HUES64 (cell line): ENCODE measurements at regions not wholly inside any gene's neighbourhood (a gene's known extent, or its start where the extent isn't known, plus 50 kb on each side); places are given as distances from the start of the nearest gene placed in this dataset.

ENCODE experiments used
- H3K27ac ChIP-seq: 2 replicates; pipeline ENCODE4 v1.7.0; 2013; ENCODE audit warnings: low read depth, low read length, inconsistent platforms
- H3K27me3 ChIP-seq: 2 replicates; pipeline ENCODE4 v1.6.1; 2013; ENCODE audit warnings: mild to moderate bottlenecking, low read length; ENCODE audit not compliant: insufficient read depth
- H3K36me3 ChIP-seq: 2 replicates; pipeline ENCODE4 v1.6.1; 2013; ENCODE audit warnings: mild to moderate bottlenecking, low read length; ENCODE audit not compliant: insufficient read depth
- H3K4me1 ChIP-seq: 2 replicates; pipeline ENCODE4 v1.6.1; 2013; ENCODE audit warnings: mild to moderate bottlenecking, low read length, moderate library complexity; ENCODE audit not compliant: insufficient read depth
- H3K4me3 ChIP-seq: 2 replicates; pipeline ENCODE4 v1.5.1; 2013; ENCODE audit warnings: mild to moderate bottlenecking, low read length, moderate library complexity
- H3K9ac ChIP-seq: 2 replicates; pipeline ENCODE4 v1.6.1; 2013; ENCODE audit warnings: mild to moderate bottlenecking, low read depth, low read length
- H3K9me3 ChIP-seq: 2 replicates; pipeline ENCODE4 v1.6.1; 2013; ENCODE audit warnings: low read depth, low read length; ENCODE audit not compliant: insufficient read depth
- WGBS: fragments of 150-250, 120-280 bp; methylation state at CpG from one replicate; pipeline ENCODE4 v1.1.7; 2013; ENCODE audit warnings: missing lambda C conversion rate; 5-methylcytosine and 5-hydroxymethylcytosine counted together

DNA sequence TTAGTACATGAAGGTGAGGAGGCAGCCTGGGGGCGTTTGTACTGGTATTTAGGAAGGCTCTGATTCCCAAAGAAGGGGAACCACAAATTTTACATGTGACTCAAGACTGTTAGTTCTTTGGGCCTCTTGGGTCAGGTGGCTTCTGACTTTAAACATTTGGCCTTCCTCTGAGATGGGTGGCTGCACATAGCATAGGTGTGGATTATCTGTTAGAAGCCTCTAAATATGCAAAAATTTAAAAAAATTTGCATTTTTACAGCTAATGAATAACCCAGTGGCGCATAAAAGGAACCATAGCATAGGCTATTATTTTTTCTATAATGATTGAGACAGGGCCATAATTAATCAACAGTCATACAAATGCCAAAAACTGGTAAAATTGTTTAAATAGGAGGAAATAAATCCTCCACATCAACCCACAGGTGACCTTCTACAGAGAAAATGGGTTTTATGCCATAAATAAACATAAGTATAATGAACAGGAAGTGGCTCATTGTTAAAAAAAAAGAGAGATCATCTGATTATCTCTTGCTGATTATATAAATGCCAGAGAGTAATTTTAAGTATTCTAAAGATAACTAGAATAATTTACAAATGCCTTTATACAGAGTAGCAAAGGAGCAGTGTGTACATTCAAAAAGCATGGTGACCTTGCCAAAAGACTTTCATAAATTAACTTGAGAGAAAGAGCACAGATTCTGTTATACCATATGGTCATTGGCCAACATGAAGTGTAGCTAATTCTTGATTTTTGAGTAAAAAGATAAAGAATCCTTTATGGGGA is 284.2 kb upstream of the ATP2B1 start:
- Histone ChIP-seq H3K9ac (no peak overlapping the region), H3K27ac (no peak overlapping the region), H3K4me1 (no peaks in the 10 kb centered on the region), H3K27me3 (no peaks in the 10 kb centered on the region), H3K9me3 (no peaks in the 10 kb centered on the region), H3K4me3 (no peak overlapping the region), H3K36me3 (no peaks in the 10 kb centered on the region)
- WGBS = 78% methylated on average over 1 of the region's 2 CpGs

GRCh38 chr12:89991807-89992590 is 283.4 kb upstream of the ATP2B1 start:
- Histone ChIP-seq H3K9ac (no peak overlapping the region), H3K4me1 (no peaks in the 10 kb centered on the region), H3K27ac (no peak overlapping the region), H3K9me3 (no peaks in the 10 kb centered on the region), H3K4me3 (no peak overlapping the region), H3K36me3 (no peaks in the 10 kb centered on the region), H3K27me3 (no peaks in the 10 kb centered on the region)
- 96% methylated on average over 5 of the region's 6 CpGs for WGBS

GRCh38 chr12:89988188-89988915 is 279.7 kb upstream of the ATP2B1 start:
- H3K27me3 ChIP-seq = no peaks in the 10 kb centered on the region
- H3K4me3 ChIP-seq = no peak overlapping the region
- H3K4me1 ChIP-seq = no peaks in the 10 kb centered on the region
- no peaks in the 10 kb centered on the region for H3K36me3 ChIP-seq
- no peaks in the 10 kb centered on the region for H3K9me3 ChIP-seq
- no peak overlapping the region for H3K9ac ChIP-seq
- 91% methylated on average over 5 of the region's 5 CpGs for WGBS
- H3K27ac ChIP-seq = no peak overlapping the region

DNA sequence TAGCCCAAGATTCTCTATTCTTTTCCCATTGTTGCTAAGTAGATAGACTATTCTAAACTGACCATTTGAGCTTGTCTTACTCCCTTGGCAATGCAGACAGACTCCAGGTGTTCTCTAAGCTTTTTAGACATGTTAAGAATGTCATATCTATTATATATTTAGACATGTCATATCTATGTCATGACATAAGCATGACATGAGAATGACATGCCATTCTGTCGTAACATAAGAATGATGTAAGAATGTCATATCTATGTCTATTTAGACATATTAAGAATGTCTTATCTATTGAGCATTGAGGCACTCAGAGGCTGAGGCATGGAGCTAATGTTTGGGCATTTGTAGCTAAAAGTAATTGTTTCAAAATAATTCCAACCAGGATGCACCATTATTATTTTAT is 277.3 kb upstream of the ATP2B1 start:
- Histone ChIP-seq H3K9ac (no peak overlapping the region), H3K27me3 (no peaks in the 10 kb centered on the region), H3K27ac (no peak overlapping the region), H3K9me3 (no peaks in the 10 kb centered on the region), H3K36me3 (no peaks in the 10 kb centered on the region), H3K4me3 (no peak overlapping the region), H3K4me1 (no peaks in the 10 kb centered on the region)
- WGBS = no CpG with 5 or more reads among the region's 1 CpG

- H3K27ac ChIP-seq = no peak overlapping the region
- no peak overlapping the region for H3K4me3 ChIP-seq
- H3K27me3 ChIP-seq = no peaks in the 10 kb centered on the region
- H3K36me3 ChIP-seq = no peaks in the 10 kb centered on the region
- 94% methylated on average over 8 of the region's 8 CpGs for WGBS
- H3K9me3 ChIP-seq = no peaks in the 10 kb centered on the region
- H3K9ac ChIP-seq = no peak overlapping the region
- no peaks in the 10 kb centered on the region for H3K4me1 ChIP-seq
Measured at GRCh38 chr12:89984846-89985245, 276.2 kb upstream of the ATP2B1 start.

DNA sequence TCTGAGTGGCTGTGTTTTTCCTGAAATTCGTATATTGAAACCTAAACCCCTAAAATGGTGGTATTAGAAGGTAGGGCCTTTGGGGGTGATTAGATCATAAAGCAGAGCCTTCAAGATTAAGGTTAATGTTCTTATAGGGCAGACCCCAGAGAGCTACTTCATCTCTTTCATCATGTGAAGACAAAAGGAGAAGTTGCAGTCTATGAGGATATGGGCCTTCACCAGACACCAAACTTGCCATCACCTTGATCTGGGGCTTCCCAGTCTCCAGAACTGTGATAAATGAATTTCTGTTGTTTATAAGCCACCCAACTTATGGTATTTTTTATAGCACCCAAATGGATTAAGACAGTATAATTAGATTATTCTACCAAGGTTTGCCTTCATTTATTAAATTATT is 275.0 kb upstream of the ATP2B1 start:
- Histone ChIP-seq H3K9me3 (no peaks in the 10 kb centered on the region), H3K27ac (no peak overlapping the region), H3K9ac (no peak overlapping the region), H3K36me3 (no peaks in the 10 kb centered on the region), H3K27me3 (no peaks in the 10 kb centered on the region), H3K4me1 (no peaks in the 10 kb centered on the region), H3K4me3 (no peak overlapping the region)
- WGBS = 89% methylated on average over 1 of the region's 1 CpG

DNA sequence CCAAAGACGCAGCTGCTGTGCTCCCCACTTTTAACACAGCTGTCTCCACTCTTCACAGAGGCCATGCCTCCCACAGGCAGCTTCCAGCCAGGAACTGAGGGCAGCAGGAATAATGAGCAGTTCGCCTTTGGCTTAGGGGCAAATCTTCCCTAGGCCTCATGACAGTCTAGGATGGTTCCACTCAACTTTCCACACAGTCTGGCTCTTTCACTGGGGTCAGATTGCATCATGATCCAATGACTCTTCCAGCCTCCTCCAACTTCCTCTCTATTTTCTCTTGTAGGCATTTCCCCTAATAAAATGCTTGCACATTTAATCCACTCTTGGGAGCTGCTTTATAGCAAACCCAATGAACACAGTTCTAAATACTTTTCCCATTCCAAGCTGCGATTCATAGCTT is 271.6 kb upstream of the ATP2B1 start:
- no peak overlapping the region for H3K4me3 ChIP-seq
- 95% methylated on average over 3 of the region's 3 CpGs for WGBS
- no peaks in the 10 kb centered on the region for H3K27me3 ChIP-seq
- H3K9me3 ChIP-seq = no peaks in the 10 kb centered on the region
- H3K36me3 ChIP-seq = no peaks in the 10 kb centered on the region
- no peak overlapping the region for H3K9ac ChIP-seq
- H3K27ac ChIP-seq = no peak overlapping the region
- no peaks in the 10 kb centered on the region for H3K4me1 ChIP-seq

DNA sequence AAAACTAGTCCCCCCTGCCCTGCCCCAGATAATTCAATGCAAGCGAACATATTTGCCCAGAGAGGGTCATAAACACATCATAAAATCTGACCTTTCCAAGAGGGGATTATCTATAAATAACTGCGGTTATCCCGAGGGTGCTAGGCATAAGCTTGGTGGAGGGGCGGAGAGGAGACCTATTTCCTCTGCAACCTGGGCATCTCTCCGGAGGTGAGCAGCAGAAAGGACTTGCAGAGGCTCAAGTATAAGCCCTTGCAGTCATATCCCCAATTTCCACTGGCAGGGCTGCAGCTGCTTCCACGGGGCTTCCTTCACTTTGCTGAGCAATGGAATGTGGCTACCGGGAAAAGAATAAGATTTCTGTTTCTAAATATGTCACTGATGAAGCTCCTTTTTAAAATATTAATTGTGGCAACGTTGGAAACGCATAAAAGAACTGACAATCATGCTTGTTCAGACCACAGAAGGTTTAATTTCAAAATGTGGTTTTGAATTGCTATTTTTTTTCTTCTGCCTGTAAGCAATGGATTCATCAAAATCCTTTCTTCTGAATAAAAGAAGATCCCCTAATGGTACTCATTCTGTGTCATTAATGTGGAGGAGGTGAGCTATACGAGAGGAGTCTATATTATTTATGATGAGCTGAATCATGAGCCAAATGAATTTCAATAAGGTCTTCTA is 268.9 kb upstream of the ATP2B1 start:
- H3K9me3 ChIP-seq = no peaks in the 10 kb centered on the region
- no peaks in the 10 kb centered on the region for H3K27me3 ChIP-seq
- no peaks in the 10 kb centered on the region for H3K36me3 ChIP-seq
- no peak overlapping the region for H3K4me3 ChIP-seq
- H3K27ac ChIP-seq = no peak overlapping the region
- 85% methylated on average over 10 of the region's 10 CpGs for WGBS
- H3K4me1 ChIP-seq = no peaks in the 10 kb centered on the region
- no peak overlapping the region for H3K9ac ChIP-seq

GRCh38 chr12:89976866-89977265 is 268.2 kb upstream of the ATP2B1 start:
- Histone ChIP-seq H3K9ac (no peak overlapping the region), H3K9me3 (no peaks in the 10 kb centered on the region), H3K4me3 (no peak overlapping the region), H3K4me1 (no peaks in the 10 kb centered on the region), H3K27ac (no peak overlapping the region), H3K36me3 (no peaks in the 10 kb centered on the region), H3K27me3 (no peaks in the 10 kb centered on the region)
- WGBS = 94% methylated on average over 4 of the region's 4 CpGs

- Histone ChIP-seq H3K4me3 (no peak overlapping the region), H3K9me3 (no peaks in the 10 kb centered on the region)
Measured at GRCh38 chr12:89975574-89975973, 266.9 kb upstream of the ATP2B1 start.

GRCh38 chr12:89971880-89972279 is 263.2 kb upstream of the ATP2B1 start:
- no peaks in the 10 kb centered on the region for H3K9me3 ChIP-seq
- no peaks in the 10 kb centered on the region for H3K27me3 ChIP-seq
- H3K4me1 ChIP-seq = peaks cover 2% of the 10 kb centered on the region; the same call in 1 of the 2 replicates
- H3K9ac ChIP-seq = no peak overlapping the region
- no peaks in the 10 kb centered on the region for H3K36me3 ChIP-seq
- no peak overlapping the region for H3K27ac ChIP-seq
- H3K4me3 ChIP-seq = no peak overlapping the region

More at GRCh38 chr12:89975574-89975973, 266.9 kb upstream of the ATP2B1 start:
- Histone ChIP-seq H3K9ac (no peak overlapping the region), H3K27ac (no peak overlapping the region), H3K4me1 (no peaks in the 10 kb centered on the region), H3K27me3 (no peaks in the 10 kb centered on the region), H3K36me3 (no peaks in the 10 kb centered on the region)
- 96% methylated on average over 4 of the region's 4 CpGs for WGBS
